Adipocyte (in vitro differentiated cells): ENCODE measurements at regions not wholly inside any gene's neighbourhood (a gene's known extent, or its start where the extent isn't known, plus 50 kb on each side); places are given as distances from the start of the nearest gene placed in this dataset.
A peak's percentile ranks its signal among the peaks of the same experiment; 100 is the strongest.

Experiments
- DNase-seq: peaks from one replicate; pipeline ENCODE4 v3.0.0-alpha.2; 2015; ENCODE audit warnings: low read depth
- H3K27me3 ChIP-seq: replicated peaks from 2 replicates; pipeline ENCODE4 v1.7.0; 2013; ENCODE audit warnings: mild to moderate bottlenecking, low read length, moderate library complexity; ENCODE audit not compliant: control insufficient read depth, insufficient read depth
- H3K36me3 ChIP-seq: 2 replicates; pipeline ENCODE4 v1.7.0; 2013; ENCODE audit warnings: low read length, mild to moderate bottlenecking, moderate library complexity; ENCODE audit not compliant: control insufficient read depth, insufficient read depth, severe bottlenecking
- H3K4me1 ChIP-seq: 2 replicates; pipeline ENCODE4 v1.7.0; 2013; ENCODE audit warnings: mild to moderate bottlenecking, low read length, moderate library complexity; ENCODE audit not compliant: control insufficient read depth, insufficient read depth
- H3K4me3 ChIP-seq: 2 replicates; pipeline ENCODE4 v1.7.0; 2013; ENCODE audit warnings: mild to moderate bottlenecking, low read length, moderate library complexity
- H3K9ac ChIP-seq: 2 replicates; pipeline ENCODE4 v1.7.0; 2013; ENCODE audit warnings: mild to moderate bottlenecking, low read length, moderate library complexity
- H3K9me3 ChIP-seq: 2 replicates; pipeline ENCODE4 v1.7.0; 2013; ENCODE audit warnings: mild to moderate bottlenecking, low read length, moderate library complexity; ENCODE audit not compliant: control insufficient read depth

DNA sequence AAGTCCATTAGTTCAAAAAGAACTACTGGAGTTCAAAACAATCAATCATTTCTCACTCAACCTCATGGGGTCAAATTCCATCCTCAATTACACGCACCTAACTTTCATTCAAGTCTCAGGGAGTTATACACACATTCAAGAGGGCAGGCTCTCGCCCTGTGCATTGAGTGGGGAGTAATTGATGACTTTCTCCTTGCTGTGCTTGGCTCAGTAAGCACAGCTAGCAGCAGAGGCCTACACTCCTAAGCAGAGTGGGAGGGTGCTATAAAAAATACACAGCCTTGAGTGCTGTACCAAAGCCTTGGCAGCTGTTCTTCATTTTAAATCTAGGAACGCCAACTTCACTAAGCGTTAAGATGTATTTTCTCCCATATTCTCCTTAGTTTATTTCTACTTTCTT lies 958.3 kb upstream of the ADGRL3 start:
- peak; percentile 22 for DNase-seq
- H3K27me3 ChIP-seq, result no peaks in the 10 kb centered on the region
- H3K36me3 ChIP-seq, result no peaks in the 10 kb centered on the region
- no peaks in the 10 kb centered on the region for H3K4me1 ChIP-seq
- H3K4me3 ChIP-seq, result no peak overlapping the region
- no peak overlapping the region for H3K9ac ChIP-seq
- no peaks in the 10 kb centered on the region for H3K9me3 ChIP-seq

DNA sequence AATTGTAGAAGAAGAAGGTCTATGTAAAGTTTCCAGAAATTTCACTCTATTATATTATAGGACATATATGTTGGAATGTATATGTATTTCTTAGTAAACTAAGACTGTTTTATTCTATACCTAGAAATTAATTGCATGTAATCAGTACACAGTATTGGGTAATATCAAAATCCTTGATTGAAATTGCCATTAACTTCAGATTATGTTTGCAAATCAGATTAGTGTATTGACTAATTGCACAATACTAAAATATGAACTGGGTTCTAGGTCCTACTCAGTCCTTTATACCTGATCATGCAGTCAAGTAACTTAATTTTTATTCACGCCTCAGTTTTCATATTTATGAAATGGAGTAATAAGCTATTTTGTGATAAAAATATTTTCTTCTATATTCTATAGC lies 950.3 kb upstream of the ADGRL3 start:
- Histone ChIP-seq H3K27me3 (no peaks in the 10 kb centered on the region), H3K9me3 (no peaks in the 10 kb centered on the region)

DNA sequence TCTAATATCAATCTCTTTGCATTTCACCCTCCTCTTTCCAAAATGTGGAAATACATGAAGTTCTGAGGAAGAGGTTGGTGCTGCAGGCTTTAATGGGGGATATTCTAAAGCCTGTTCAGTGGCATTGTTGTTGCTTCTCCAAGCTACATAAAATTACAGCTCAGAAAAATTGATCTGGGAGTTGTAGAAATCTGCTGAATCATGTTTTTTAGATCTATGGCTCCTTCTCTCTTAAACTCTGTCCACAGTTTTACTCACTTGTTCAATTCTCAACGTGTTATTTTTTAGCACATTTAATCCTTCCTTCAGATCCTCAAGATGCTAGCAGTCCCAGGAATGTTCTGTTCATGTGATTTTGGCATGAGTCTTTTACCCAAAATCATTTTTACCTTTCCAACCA lies 949.5 kb upstream of the ADGRL3 start:
- no peak for DNase-seq
- Histone ChIP-seq H3K9ac (no peak overlapping the region), H3K4me3 (no peak overlapping the region), H3K4me1 (no peaks in the 10 kb centered on the region), H3K36me3 (no peaks in the 10 kb centered on the region), H3K27me3 (no peaks in the 10 kb centered on the region), H3K9me3 (no peaks in the 10 kb centered on the region)

More for the DNA sequence above, 950.3 kb upstream of the ADGRL3 start:
- H3K4me3 ChIP-seq, result no peak overlapping the region
- no peaks in the 10 kb centered on the region for H3K4me1 ChIP-seq
- H3K36me3 ChIP-seq, result no peaks in the 10 kb centered on the region
- DNase-seq, result no peak
- no peak overlapping the region for H3K9ac ChIP-seq

DNA sequence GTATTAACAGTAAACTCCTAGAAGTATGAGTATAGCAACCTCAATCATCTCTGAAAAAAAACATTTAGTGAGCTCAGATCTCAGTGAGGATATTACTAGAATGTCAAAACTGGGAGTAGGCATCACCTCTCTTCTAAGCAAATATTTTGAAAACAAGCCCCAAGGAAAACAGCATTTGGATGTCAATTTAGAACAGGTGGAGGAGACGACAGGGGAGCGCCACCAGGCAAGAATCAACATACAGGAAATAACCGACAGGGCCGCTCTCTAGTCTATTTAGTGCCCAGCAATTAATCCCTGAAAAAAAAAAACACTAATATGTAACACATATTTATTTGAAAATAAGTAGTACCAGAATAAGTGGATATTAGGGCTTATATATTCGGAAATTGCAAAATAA lies 940.3 kb upstream of the ADGRL3 start:
- no peaks in the 10 kb centered on the region for H3K36me3 ChIP-seq
- no peak overlapping the region for H3K9ac ChIP-seq
- no peak overlapping the region for H3K4me3 ChIP-seq
- H3K4me1 ChIP-seq, result no peaks in the 10 kb centered on the region
- H3K9me3 ChIP-seq, result no peaks in the 10 kb centered on the region
- no peaks in the 10 kb centered on the region for H3K27me3 ChIP-seq
- no peak for DNase-seq

DNA sequence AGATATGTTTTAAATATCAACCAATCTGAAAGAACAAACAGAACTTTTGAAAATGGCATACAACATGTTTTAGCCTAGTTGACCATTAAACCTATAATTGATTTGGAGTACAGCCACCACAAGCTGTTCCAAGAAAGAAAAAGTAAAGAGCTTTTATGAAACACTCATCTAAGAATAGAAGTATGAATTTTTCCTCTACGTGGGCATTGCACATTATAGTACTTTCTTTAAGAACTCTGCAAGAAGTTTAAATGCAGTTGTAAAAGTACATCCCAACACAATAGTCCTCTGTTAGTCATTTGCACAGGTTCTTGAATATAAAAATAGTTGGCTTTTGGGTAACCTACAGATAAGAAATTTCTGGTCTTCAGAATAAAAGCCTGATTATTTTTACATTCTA lies 933.6 kb upstream of the ADGRL3 start:
- Histone ChIP-seq H3K4me1 (no peaks in the 10 kb centered on the region), H3K4me3 (no peak overlapping the region), H3K36me3 (no peaks in the 10 kb centered on the region)

DNA sequence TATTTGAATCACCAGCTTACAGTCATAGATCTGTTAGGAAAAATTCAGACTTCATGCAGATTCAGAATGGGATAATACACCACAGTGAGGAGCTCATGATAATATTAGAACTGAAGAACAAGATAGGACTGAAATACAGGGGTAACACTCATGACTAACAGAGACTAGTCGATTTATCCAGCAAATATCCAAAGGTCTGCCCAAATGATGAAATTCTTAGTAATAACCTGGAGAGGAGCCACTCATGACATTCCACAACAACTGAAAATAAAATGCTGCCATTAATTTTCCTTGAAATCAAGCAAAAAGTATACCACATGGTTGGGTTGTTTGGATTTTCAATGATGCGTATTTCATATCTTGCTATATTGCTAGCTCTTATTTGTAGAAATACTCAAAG lies 903.7 kb upstream of the ADGRL3 start:
- Histone ChIP-seq H3K9me3 (no peaks in the 10 kb centered on the region), H3K9ac (no peak overlapping the region), H3K4me1 (no peaks in the 10 kb centered on the region)

More for the DNA sequence above, 933.6 kb upstream of the ADGRL3 start:
- DNase-seq, result no peak
- Histone ChIP-seq H3K9me3 (no peaks in the 10 kb centered on the region), H3K9ac (no peak overlapping the region), H3K27me3 (no peaks in the 10 kb centered on the region)

DNA sequence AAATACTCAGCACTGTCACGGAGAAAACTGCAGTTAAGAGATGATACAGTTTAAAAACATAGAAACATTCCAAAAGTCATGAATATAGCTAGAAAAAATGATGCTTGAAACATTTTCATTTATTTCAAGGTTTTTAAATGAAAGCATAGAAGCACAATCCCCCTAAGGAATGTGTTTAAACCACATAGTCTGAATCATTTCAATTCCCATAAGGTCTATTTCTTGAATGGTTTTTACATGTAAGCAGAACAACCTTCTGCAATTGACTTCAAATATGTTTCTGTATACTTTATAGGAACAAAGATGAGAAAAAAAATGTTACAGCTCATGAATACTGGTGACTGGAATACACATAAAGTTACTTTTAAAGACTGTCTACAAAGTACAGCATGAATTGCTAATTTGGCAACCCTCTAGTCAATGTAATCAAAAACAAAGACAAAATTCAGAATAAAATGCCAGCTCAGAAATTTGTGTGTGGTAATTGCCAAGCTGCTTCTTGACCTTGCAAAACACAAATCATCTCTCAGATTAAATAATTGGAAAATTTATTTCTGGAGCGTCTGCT lies 886.4 kb upstream of the ADGRL3 start:
- Histone ChIP-seq H3K27me3 (no peaks in the 10 kb centered on the region), H3K9me3 (no peaks in the 10 kb centered on the region), H3K4me1 (peaks cover 11% of the 10 kb centered on the region), H3K36me3 (no peaks in the 10 kb centered on the region), H3K4me3 (no peak overlapping the region), H3K9ac (no peak overlapping the region)
- peak; percentile 64 for DNase-seq

More for the DNA sequence above, 903.7 kb upstream of the ADGRL3 start:
- Histone ChIP-seq H3K36me3 (no peaks in the 10 kb centered on the region), H3K4me3 (no peak overlapping the region), H3K27me3 (no peaks in the 10 kb centered on the region)
- DNase-seq, result peak; percentile 34

DNA sequence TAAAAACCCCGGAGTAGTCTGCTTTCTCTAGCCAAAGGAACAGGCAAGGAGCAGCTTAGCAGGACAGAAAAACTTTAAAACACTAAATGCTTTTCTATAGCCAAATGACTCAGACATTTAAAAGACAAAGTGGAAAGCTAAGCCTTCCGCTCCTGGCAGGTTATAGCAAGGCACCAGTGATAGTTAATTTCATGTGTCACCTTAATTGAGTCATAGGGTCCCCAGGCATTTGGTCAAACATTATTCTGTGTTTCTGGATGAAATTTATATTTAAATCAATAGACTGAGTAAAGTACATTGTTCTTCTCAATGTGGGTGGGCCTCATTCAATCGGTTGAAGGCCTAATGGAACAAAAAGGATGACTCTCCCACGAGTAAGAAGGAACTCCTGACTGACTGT lies 885.7 kb upstream of the ADGRL3 start:
- H3K9me3 ChIP-seq, result no peaks in the 10 kb centered on the region
- peaks cover 11% of the 10 kb centered on the region for H3K4me1 ChIP-seq
- H3K36me3 ChIP-seq, result no peaks in the 10 kb centered on the region
- H3K27me3 ChIP-seq, result no peaks in the 10 kb centered on the region
- no peak overlapping the region for H3K9ac ChIP-seq
- no peak for DNase-seq
- H3K4me3 ChIP-seq, result no peak overlapping the region

DNA sequence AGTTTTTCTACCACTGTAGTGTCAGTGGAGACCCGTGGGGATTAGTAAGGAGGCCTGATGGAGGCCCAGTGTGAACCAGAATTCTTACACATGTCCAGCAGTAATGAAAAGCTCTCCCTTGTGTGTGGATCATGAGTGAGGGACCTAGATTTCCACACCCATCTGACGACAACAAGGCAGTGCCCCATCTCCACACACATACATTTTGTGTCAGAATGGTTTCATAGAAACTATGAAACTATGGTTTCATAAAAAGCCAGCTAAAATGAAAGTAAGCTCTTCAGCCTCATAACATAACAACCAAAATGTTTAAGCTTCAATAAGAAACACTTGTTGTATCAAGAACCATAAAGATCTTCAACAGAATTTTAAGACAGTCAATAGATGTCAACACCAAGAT lies 884.5 kb upstream of the ADGRL3 start:
- Histone ChIP-seq H3K4me3 (no peak overlapping the region), H3K9me3 (no peaks in the 10 kb centered on the region), H3K27me3 (no peaks in the 10 kb centered on the region), H3K36me3 (no peaks in the 10 kb centered on the region), H3K9ac (no peak overlapping the region), H3K4me1 (peaks cover 11% of the 10 kb centered on the region)
- DNase-seq, result no peak

DNA sequence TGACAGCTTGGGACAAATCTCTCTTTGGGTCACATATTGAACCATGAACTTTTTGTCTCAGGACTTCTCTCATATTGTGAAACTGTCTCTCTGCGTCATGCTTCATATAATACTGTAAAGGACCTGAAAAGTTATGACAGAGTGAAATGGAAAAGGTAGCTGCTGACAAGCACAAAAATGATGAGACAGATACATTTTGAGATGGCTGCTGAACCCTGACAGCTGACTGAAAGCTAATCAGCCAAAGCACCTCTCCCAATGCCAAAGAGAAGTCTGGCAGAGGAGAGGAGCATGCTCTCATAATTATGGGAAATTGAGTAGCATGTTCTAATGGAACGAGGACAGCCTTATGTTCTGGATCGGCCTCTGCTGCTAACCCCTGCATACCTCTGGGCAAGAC lies 873.4 kb upstream of the ADGRL3 start:
- Histone ChIP-seq H3K4me1 (no peaks in the 10 kb centered on the region), H3K27me3 (no peaks in the 10 kb centered on the region), H3K36me3 (no peaks in the 10 kb centered on the region), H3K4me3 (no peak overlapping the region), H3K9ac (no peak overlapping the region), H3K9me3 (no peaks in the 10 kb centered on the region)
- DNase-seq, result no peak

DNA sequence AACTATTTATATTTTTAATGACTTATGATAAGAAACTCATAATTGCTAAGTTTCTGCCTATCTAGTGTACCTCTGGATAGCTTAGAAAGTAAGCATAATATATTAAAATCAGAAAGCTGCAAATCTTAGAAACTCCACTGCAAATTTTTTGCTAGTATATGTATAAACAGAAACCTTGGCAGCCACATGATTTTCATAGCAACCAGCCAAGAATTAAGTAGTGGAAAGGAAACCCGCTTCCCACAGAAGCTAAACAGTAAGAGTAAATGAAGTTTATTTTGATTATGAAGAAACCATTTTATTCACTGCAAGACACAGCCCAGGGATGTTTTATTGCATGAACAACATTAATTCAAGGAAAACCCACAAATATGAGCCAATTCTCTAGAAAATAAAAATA lies 872.5 kb upstream of the ADGRL3 start:
- Histone ChIP-seq H3K9ac (no peak overlapping the region), H3K27me3 (no peaks in the 10 kb centered on the region), H3K9me3 (no peaks in the 10 kb centered on the region), H3K36me3 (no peaks in the 10 kb centered on the region), H3K4me3 (no peak overlapping the region), H3K4me1 (no peaks in the 10 kb centered on the region)
- DNase-seq, result peak; percentile 11

DNA sequence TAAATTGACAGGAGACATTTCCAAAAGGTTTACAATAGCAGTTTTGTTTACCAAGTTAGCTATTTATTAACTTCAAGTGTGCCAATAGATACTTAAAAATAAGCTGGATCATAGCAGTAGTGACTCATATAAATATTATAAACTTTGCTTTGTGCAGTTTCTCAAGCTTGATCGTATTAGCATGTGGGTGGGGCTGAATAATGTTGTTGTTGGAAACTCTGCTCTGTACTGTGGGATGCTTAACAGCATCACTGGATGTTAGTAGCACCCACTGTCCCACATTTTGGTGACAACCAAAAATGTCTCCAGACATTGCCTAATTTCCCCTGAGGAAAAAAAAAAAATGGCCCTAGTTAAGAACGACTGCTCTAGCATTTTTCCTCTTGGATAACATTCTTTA lies 855.2 kb upstream of the ADGRL3 start:
- H3K4me1 ChIP-seq, result no peaks in the 10 kb centered on the region
- no peaks in the 10 kb centered on the region for H3K27me3 ChIP-seq
- H3K9ac ChIP-seq, result no peak overlapping the region
- H3K36me3 ChIP-seq, result no peaks in the 10 kb centered on the region
- no peak overlapping the region for H3K4me3 ChIP-seq
- peak; percentile 10 for DNase-seq
- H3K9me3 ChIP-seq, result no peaks in the 10 kb centered on the region
